Thyroid gland (tissue), 4 donors: ENCODE measurements at regions not wholly inside any gene's neighbourhood (a gene's known extent, or its start where the extent isn't known, plus 50 kb on each side); places are given as distances from the start of the nearest gene placed in this dataset.

Experiments used
- POLR2A ChIP-seq, 2 donors: fragments of 450-650 bp; IDR thresholded peaks; one replicate each; pipeline ENCODE4 v1.6.1; 2017; ENCODE audit warnings: antibody characterized with exemption in 2 of 2, mild to moderate bottlenecking in 2 of 2, moderate library complexity in 1 of 2
- TF ChIP-seq, protein P1 (sequence below), 6 experiments: fragments of 200-600 bp in 3 of 6; fragments of 450-650 bp in 3 of 6; sonication (generic) in 3 of 6; IDR thresholded peaks; one replicate each; pipeline ENCODE4 v1.5.1; 2016 to 2019; ENCODE audit warnings: antibody characterized with exemption in 6 of 6, mild to moderate bottlenecking in 2 of 6, inconsistent platforms in 1 of 6, moderate library complexity in 1 of 6

DNA sequence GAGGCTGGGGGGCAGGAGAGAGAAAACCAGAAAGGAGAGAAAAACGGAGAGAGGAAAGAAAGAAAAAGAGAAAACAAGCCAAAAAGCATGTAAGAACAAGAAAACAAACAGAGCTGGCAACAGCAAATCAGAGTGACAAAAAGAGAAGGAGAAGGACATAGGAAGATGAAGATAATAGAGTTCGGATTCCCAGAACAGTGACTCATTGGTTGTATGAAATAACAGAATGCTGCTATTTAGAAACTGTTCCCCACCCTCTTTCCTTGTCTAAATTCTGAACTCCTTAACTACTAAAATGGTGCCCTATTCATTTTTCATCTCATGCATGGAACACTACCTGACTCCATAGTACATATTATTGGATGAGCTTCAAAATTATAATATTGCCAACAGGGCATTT is 317.4 kb downstream of the C11orf87 start:
- TF ChIP-seq, protein P1, sequence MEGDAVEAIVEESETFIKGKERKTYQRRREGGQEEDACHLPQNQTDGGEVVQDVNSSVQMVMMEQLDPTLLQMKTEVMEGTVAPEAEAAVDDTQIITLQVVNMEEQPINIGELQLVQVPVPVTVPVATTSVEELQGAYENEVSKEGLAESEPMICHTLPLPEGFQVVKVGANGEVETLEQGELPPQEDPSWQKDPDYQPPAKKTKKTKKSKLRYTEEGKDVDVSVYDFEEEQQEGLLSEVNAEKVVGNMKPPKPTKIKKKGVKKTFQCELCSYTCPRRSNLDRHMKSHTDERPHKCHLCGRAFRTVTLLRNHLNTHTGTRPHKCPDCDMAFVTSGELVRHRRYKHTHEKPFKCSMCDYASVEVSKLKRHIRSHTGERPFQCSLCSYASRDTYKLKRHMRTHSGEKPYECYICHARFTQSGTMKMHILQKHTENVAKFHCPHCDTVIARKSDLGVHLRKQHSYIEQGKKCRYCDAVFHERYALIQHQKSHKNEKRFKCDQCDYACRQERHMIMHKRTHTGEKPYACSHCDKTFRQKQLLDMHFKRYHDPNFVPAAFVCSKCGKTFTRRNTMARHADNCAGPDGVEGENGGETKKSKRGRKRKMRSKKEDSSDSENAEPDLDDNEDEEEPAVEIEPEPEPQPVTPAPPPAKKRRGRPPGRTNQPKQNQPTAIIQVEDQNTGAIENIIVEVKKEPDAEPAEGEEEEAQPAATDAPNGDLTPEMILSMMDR (IDR thresholded peaks at IDR 0.05) = no peak
- TF ChIP-seq POLR2A (IDR thresholded peaks at IDR 0.05) = no peak
